WTC11 (cell line): ENCODE measurements at regions not wholly inside any gene's neighbourhood (a gene's known extent, or its start where the extent isn't known, plus 50 kb on each side); places are given as distances from the start of the nearest gene placed in this dataset.

Experiments
- ATAC-seq: fragments of 200-7000 bp; cut with Tn5 transposase; 2 replicates; pipeline ENCODE4 v1.10.0; 2021; ENCODE audit warnings: mild to moderate bottlenecking, moderate library complexity
- CTCF ChIA-PET: fragments of 300-600 bp; sonication (Branson Sonifier 250); formaldehyde crosslinking; loops from one replicate; lab custom pipeline; 2021; ENCODE audit warnings: antibody characterized with exemption; lab: Charles Lee
- POLR2A ChIA-PET: fragments of 350-600 bp; sonication (Branson Sonifier 250); formaldehyde crosslinking; loops from one replicate; lab custom pipeline; 2021; ENCODE audit warnings: antibody characterized with exemption; lab: Charles Lee
- DNase-seq: peaks from one replicate; pipeline ENCODE4 v3.0.0; 2021; ENCODE audit warnings: low spot score
- H3K27ac Mint-ChIP-seq: 2 replicates; pipeline ENCODE4 v1.8.0; 2021; ENCODE audit warnings: mixed read lengths
- H3K27me3 Mint-ChIP-seq: 2 replicates; pipeline ENCODE4 v1.8.0; 2021; ENCODE audit warnings: low read depth, mild to moderate bottlenecking, moderate library complexity, mixed read lengths
- H3K36me3 Mint-ChIP-seq: 2 replicates; pipeline ENCODE4 v1.8.0; 2021; ENCODE audit warnings: mixed read lengths
- H3K4me1 Mint-ChIP-seq: 2 replicates; pipeline ENCODE4 v1.8.0; 2022; ENCODE audit warnings: mixed read lengths
- H3K4me3 Mint-ChIP-seq: 2 replicates; pipeline ENCODE4 v1.8.0; 2021; ENCODE audit warnings: mild to moderate bottlenecking, moderate library complexity, mixed read lengths
- H3K9me3 Mint-ChIP-seq: 2 replicates; pipeline ENCODE4 v1.8.0; 2021; ENCODE audit warnings: mixed read lengths
- CBFB ChIP-seq: sonication (generic); formaldehyde crosslinking; IDR thresholded peaks from 2 replicates; pipeline ENCODE4 v1.8.1; 2022; ENCODE audit warnings: mild to moderate bottlenecking, low read depth, missing genetic modification reagents
- E2F4 ChIP-seq: sonication (generic); formaldehyde crosslinking; IDR thresholded peaks from 2 replicates; pipeline ENCODE4 v1.8.1; 2022; ENCODE audit warnings: low read depth, mild to moderate bottlenecking, moderate library complexity, missing genetic modification reagents, borderline replicate concordance
- ELF4 ChIP-seq: sonication (generic); formaldehyde crosslinking; IDR thresholded peaks from 2 replicates; pipeline ENCODE4 v1.8.1; 2022; ENCODE audit warnings: low read depth, mild to moderate bottlenecking, moderate library complexity, missing genetic modification reagents
- FOXK1 ChIP-seq: sonication (generic); formaldehyde crosslinking; IDR thresholded peaks from 2 replicates; pipeline ENCODE4 v1.8.0; 2022; ENCODE audit warnings: mild to moderate bottlenecking, moderate library complexity, missing genetic modification reagents
- GRHL2 ChIP-seq: fragments of 250-450 bp; sonication (Bioruptor Pico); IDR thresholded peaks from 2 replicates; pipeline ENCODE4 v1.8.0; 2022; ENCODE audit warnings: mild to moderate bottlenecking, moderate library complexity; ENCODE audit not compliant: insufficient replicate concordance, severe bottlenecking
- MAX ChIP-seq: sonication (generic); formaldehyde crosslinking; IDR thresholded peaks from 2 replicates; pipeline ENCODE4 v1.8.0; 2022; ENCODE audit warnings: mild to moderate bottlenecking, missing genetic modification reagents
- MYBL2 ChIP-seq: sonication (generic); formaldehyde crosslinking; IDR thresholded peaks from 2 replicates; pipeline ENCODE4 v1.8.1; 2023; ENCODE audit warnings: mild to moderate bottlenecking, moderate library complexity, missing genetic modification reagents
- NFE2L1 ChIP-seq: sonication (generic); formaldehyde crosslinking; IDR thresholded peaks from 2 replicates; pipeline ENCODE4 v1.8.1; 2023; ENCODE audit warnings: missing genetic modification reagents
- NR2C2 ChIP-seq: sonication (generic); formaldehyde crosslinking; IDR thresholded peaks from 2 replicates; pipeline ENCODE4 v1.8.0; 2022; ENCODE audit warnings: mild to moderate bottlenecking, missing genetic modification reagents
- PREB ChIP-seq: sonication (generic); formaldehyde crosslinking; IDR thresholded peaks from 2 replicates; pipeline ENCODE4 v1.8.1; 2022; ENCODE audit warnings: mild to moderate bottlenecking, missing genetic modification reagents, moderate library complexity, borderline replicate concordance
- SP1 ChIP-seq: sonication (generic); formaldehyde crosslinking; conservative IDR thresholded peaks from 2 replicates; pipeline ENCODE4 v1.8.1; 2022; ENCODE audit warnings: missing genetic modification reagents
- TEAD4 ChIP-seq: sonication (generic); formaldehyde crosslinking; IDR thresholded peaks from 2 replicates; pipeline ENCODE4 v1.8.0; 2022; ENCODE audit warnings: mild to moderate bottlenecking, missing genetic modification reagents
- TP53 ChIP-seq: sonication (generic); formaldehyde crosslinking; IDR thresholded peaks from 2 replicates; pipeline ENCODE4 v1.8.1; 2023; ENCODE audit warnings: mild to moderate bottlenecking, missing genetic modification reagents
- USF2 ChIP-seq: sonication (generic); formaldehyde crosslinking; IDR thresholded peaks from 2 replicates; pipeline ENCODE4 v1.8.1; 2023; ENCODE audit warnings: mild to moderate bottlenecking, missing genetic modification reagents, moderate library complexity
- ZBTB21 ChIP-seq: sonication (generic); formaldehyde crosslinking; IDR thresholded peaks from 2 replicates; pipeline ENCODE4 v1.8.1; 2023; ENCODE audit warnings: mild to moderate bottlenecking, missing genetic modification reagents, borderline replicate concordance
- ZNF121 ChIP-seq: sonication (generic); formaldehyde crosslinking; IDR thresholded peaks from 2 replicates; pipeline ENCODE4 v1.8.0; 2023; ENCODE audit warnings: missing genetic modification reagents
- ZNF219 ChIP-seq: sonication (generic); formaldehyde crosslinking; IDR thresholded peaks from 2 replicates; pipeline ENCODE4 v1.8.0; 2023; ENCODE audit warnings: missing genetic modification reagents, mild to moderate bottlenecking, borderline replicate concordance
- ZNF232 ChIP-seq: sonication (generic); formaldehyde crosslinking; IDR thresholded peaks from 2 replicates; pipeline ENCODE4 v1.8.0; 2022; ENCODE audit warnings: mild to moderate bottlenecking, missing genetic modification reagents
- ZNF416 ChIP-seq: fragments of 250-450 bp; sonication (Bioruptor Pico); IDR thresholded peaks from 2 replicates; pipeline ENCODE4 v1.9.0; 2021; ENCODE audit warnings: mild to moderate bottlenecking, inconsistent platforms
- ZNF425 ChIP-seq: fragments of 250-450 bp; sonication (Bioruptor Pico); conservative IDR thresholded peaks from 2 replicates; pipeline ENCODE4 v1.9.0; 2021; ENCODE audit warnings: mild to moderate bottlenecking

- H3K4me3 Mint-ChIP-seq: no peak overlapping the region
- no peak overlapping the region; the same call in 1 of the 2 replicates for H3K27ac Mint-ChIP-seq
- H3K27me3 Mint-ChIP-seq: no peaks in the 10 kb centered on the region
- ATAC-seq (no peak), DNase-seq (no peak)
- CTCF ChIA-PET: no interaction called here
- H3K36me3 Mint-ChIP-seq: no peaks in the 10 kb centered on the region
- TF ChIP-seq TP53 (CRISPR knock-in tag) (no peak), ELF4 (CRISPR knock-in tag) (no peak), ZNF232 (CRISPR knock-in tag) (no peak), SP1 (no peak), ZBTB21 (no peak), PREB (CRISPR knock-in tag) (no peak), ZNF219 (CRISPR knock-in tag) (no peak), USF2 (CRISPR knock-in tag) (no peak), FOXK1 (CRISPR knock-in tag) (no peak)
- POLR2A ChIA-PET: no interaction called here
- peaks cover 10% of the 10 kb centered on the region for H3K4me1 Mint-ChIP-seq
- no peaks in the 10 kb centered on the region for H3K9me3 Mint-ChIP-seq
These were observed 167.5 kb downstream of the ZNF281 start for GRCh38 chr1:200242110-200243041.

GRCh38 chr1:200240656-200241055, 169.2 kb downstream of the ZNF281 start:
- no peak overlapping the region for H3K27ac Mint-ChIP-seq
- H3K4me3 Mint-ChIP-seq: no peak overlapping the region
- POLR2A ChIA-PET: interaction anchor here (1.0 kb wide), 1 partner anchor 101 kb away, joined by 3 read pairs; no protein-coding TSS in a partner anchor
- no peak for ATAC-seq
- TF ChIP-seq ZNF425 (no peak), MYBL2 (CRISPR knock-in tag) (no peak), CBFB (no peak), TEAD4 (CRISPR knock-in tag) (no peak), E2F4 (no peak), MAX (CRISPR knock-in tag) (no peak), ZNF121 (no peak)
- TF ChIP-seq, all 79 proteins: peak for 0
- H3K9me3 Mint-ChIP-seq: no peaks in the 10 kb centered on the region
- H3K27me3 Mint-ChIP-seq: no peaks in the 10 kb centered on the region
- CTCF ChIA-PET: interaction anchor here (0.5 to 1.0 kb wide), 3 partner anchors 146 to 284 kb away, joined by 3 to 5 read pairs (median 3); no protein-coding TSS in a partner anchor
- DNase-seq: no peak
- H3K36me3 Mint-ChIP-seq: no peaks in the 10 kb centered on the region
- peaks cover 10% of the 10 kb centered on the region for H3K4me1 Mint-ChIP-seq

- Mint-ChIP-seq H3K27me3 (no peaks in the 10 kb centered on the region), H3K4me3 (no peak overlapping the region), H3K36me3 (no peaks in the 10 kb centered on the region), H3K27ac (no peak overlapping the region), H3K4me1 (peaks cover 15% of the 10 kb centered on the region), H3K9me3 (no peaks in the 10 kb centered on the region)
- DNase-seq (no peak), ATAC-seq (no peak)
- CTCF ChIA-PET: no interaction called here
- POLR2A ChIA-PET: no interaction called here
- no peak for TF ChIP-seq CBFB
- no peak for TF ChIP-seq NFE2L1 (CRISPR knock-in tag)
- no peak for TF ChIP-seq ZNF416 (CRISPR knock-in tag)
- TF ChIP-seq ZNF425: no peak
- no peak for TF ChIP-seq GRHL2 (CRISPR knock-in tag)
- no peak for TF ChIP-seq NR2C2 (CRISPR knock-in tag)
These were observed 171.5 kb downstream of the ZNF281 start for GRCh38 chr1:200238311-200238710.
